ENCODE measurements at regions not wholly inside any gene's neighbourhood (a gene's known extent, or its start where the extent isn't known, plus 50 kb on each side); places are given as distances from the start of the nearest gene placed in this dataset.

- intact Hi-C loops (cut with micrococcal nuclease; ENCODE audit: unreplicated experiment) = loop anchor here (10.0 kb wide), 1 partner anchor 337 kb away; no protein-coding TSS in a partner anchor
- no TSS peak for BruUV-seq (replicated peaks)
- no peak for DNase-seq (ENCODE audit: low spot score)
- H3K4me3 ChIP-seq (ENCODE audit: low read depth, low read length, poor library complexity, severe bottlenecking) = no peak overlapping the region
- ChIA-PET POLR2A (ENCODE audit: low non-redundant PET) (no interaction called here), CTCF (no interaction called here)
- H3K27ac ChIP-seq (ENCODE audit: low read depth, low read length, poor library complexity, severe bottlenecking) = no peak overlapping the region
- peaks cover 6% of the 10 kb centered on the region for H3K27me3 ChIP-seq (replicated peaks; ENCODE audit: insufficient read depth, low read depth, low read length, poor library complexity)
- H3K9me3 ChIP-seq (ENCODE audit: low read depth, low read length, poor library complexity, severe bottlenecking) = no peaks in the 10 kb centered on the region
- H3K4me1 ChIP-seq (ENCODE audit: insufficient read depth, low read length, poor library complexity, severe bottlenecking) = no peaks in the 10 kb centered on the region
- no peaks in the 10 kb centered on the region for H3K36me3 ChIP-seq (ENCODE audit: insufficient read depth, low read length, poor library complexity, severe bottlenecking)
- TF ChIP-seq CTCF (conservative IDR thresholded peaks at IDR 0.05; ENCODE audit: low read depth, low read length) = no peak
- no peak for TF ChIP-seq EZH2 (IDR thresholded peaks at IDR 0.05; ENCODE audit: borderline replicate concordance, low read depth, low read length, poor library complexity, severe bottlenecking)
Measured at GRCh38 chr3:147737376-147737775, 328.2 kb downstream of the ZIC1 start.

GRCh38 chr3:147740928-147741327 is 331.8 kb downstream of the ZIC1 start:
- no peak overlapping the region for H3K4me3 ChIP-seq (ENCODE audit: low read depth, low read length, poor library complexity, severe bottlenecking)
- BruUV-seq (replicated peaks) = no TSS peak
- CTCF ChIA-PET = no interaction called here
- no peaks in the 10 kb centered on the region for H3K9me3 ChIP-seq (ENCODE audit: low read depth, low read length, poor library complexity, severe bottlenecking)
- POLR2A ChIA-PET (ENCODE audit: low non-redundant PET) = no interaction called here
- no peak overlapping the region for H3K27ac ChIP-seq (ENCODE audit: low read depth, low read length, poor library complexity, severe bottlenecking)
- peaks cover 6% of the 10 kb centered on the region for H3K27me3 ChIP-seq (replicated peaks; ENCODE audit: insufficient read depth, low read depth, low read length, poor library complexity)
- no peak for DNase-seq (ENCODE audit: low spot score)
- no peaks in the 10 kb centered on the region for H3K36me3 ChIP-seq (ENCODE audit: insufficient read depth, low read length, poor library complexity, severe bottlenecking)
- TF ChIP-seq CTCF (conservative IDR thresholded peaks at IDR 0.05; ENCODE audit: low read depth, low read length) = no peak
- TF ChIP-seq EZH2 (IDR thresholded peaks at IDR 0.05; ENCODE audit: borderline replicate concordance, low read depth, low read length, poor library complexity, severe bottlenecking) = no peak
- no peaks in the 10 kb centered on the region for H3K4me1 ChIP-seq (ENCODE audit: insufficient read depth, low read length, poor library complexity, severe bottlenecking)
- intact Hi-C loops (cut with micrococcal nuclease; ENCODE audit: unreplicated experiment) = no loop called here

- Histone ChIP-seq H3K36me3 (ENCODE audit: insufficient read depth, low read length, poor library complexity, severe bottlenecking) (no peaks in the 10 kb centered on the region), H3K4me1 (ENCODE audit: insufficient read depth, low read length, poor library complexity, severe bottlenecking) (no peaks in the 10 kb centered on the region), H3K4me3 (ENCODE audit: low read depth, low read length, poor library complexity, severe bottlenecking) (no peak overlapping the region), H3K9me3 (ENCODE audit: low read depth, low read length, poor library complexity, severe bottlenecking) (no peaks in the 10 kb centered on the region), H3K27me3 (replicated peaks; ENCODE audit: insufficient read depth, low read depth, low read length, poor library complexity) (peaks cover 6% of the 10 kb centered on the region), H3K27ac (ENCODE audit: low read depth, low read length, poor library complexity, severe bottlenecking) (no peak overlapping the region)
- CTCF ChIA-PET = no interaction called here
- TF ChIP-seq EZH2 (IDR thresholded peaks at IDR 0.05; ENCODE audit: borderline replicate concordance, low read depth, low read length, poor library complexity, severe bottlenecking) (no peak), CTCF (conservative IDR thresholded peaks at IDR 0.05; ENCODE audit: low read depth, low read length) (no peak)
- intact Hi-C loops (cut with micrococcal nuclease; ENCODE audit: unreplicated experiment) = no loop called here
- BruUV-seq (replicated peaks) = no TSS peak
- POLR2A ChIA-PET (ENCODE audit: low non-redundant PET) = no interaction called here
- no peak for DNase-seq (ENCODE audit: low spot score)
Measured at GRCh38 chr3:147744967-147745366, 335.8 kb downstream of the ZIC1 start.

Measured in A673 (cell line).